IMR-90 (cell line): ENCODE measurements at regions not wholly inside any gene's neighbourhood (a gene's known extent, or its start where the extent isn't known, plus 50 kb on each side); places are given as distances from the start of the nearest gene placed in this dataset.

Source experiments
- ATAC-seq: fragments of 200-7000 bp; cut with Tn5 transposase; 2 replicates; pipeline ENCODE4 v1.9.1; 2020; ENCODE audit warnings: low read depth, mild to moderate bottlenecking, moderate library complexity
- BruUV-seq: library from RNA; stranded (reverse); fragments of 400-500 nt; replicated peaks from 2 replicates; lab custom pipeline; 2021; lab: Mats Ljungman, UMichigan
- CTCF ChIA-PET: fragments of 300-600 bp; formaldehyde crosslinking; extraction: SDS; loops from one replicate; lab custom pipeline; 2021; ENCODE audit warnings: antibody characterized with exemption; lab: Yijun Ruan, JAX
- POLR2A ChIA-PET: fragments of 300-600 bp; sonication (Branson Sonifier 250); formaldehyde crosslinking; loops from one replicate; lab custom pipeline; 2022; ENCODE audit warnings: antibody characterized with exemption; ENCODE audit not compliant: unreplicated experiment; lab: Charles Lee
- DNase-seq: peaks from one replicate; pipeline ENCODE4 v3.0.0; 2013
- H2AFZ ChIP-seq: replicated peaks from 2 replicates; pipeline ENCODE3; 2013; ENCODE audit warnings: low read length, mild to moderate bottlenecking; ENCODE audit not compliant: poor library complexity
- H2AK5ac ChIP-seq: 2 replicates; pipeline ENCODE4 v1.6.1; 2013; ENCODE audit warnings: low read depth, low read length, inconsistent platforms
- H2AK9ac ChIP-seq: replicated peaks from 2 replicates; pipeline ENCODE3; 2013; ENCODE audit warnings: mild to moderate bottlenecking, low read depth, low read length, moderate library complexity; ENCODE audit not compliant: poor library complexity
- H2BK120ac ChIP-seq: 2 replicates; pipeline ENCODE4 v1.6.1; 2013; ENCODE audit warnings: low read depth, low read length, inconsistent platforms
- H2BK15ac ChIP-seq: 3 replicates; pipeline ENCODE4 v1.6.1; 2013; ENCODE audit warnings: low read depth, low read length, inconsistent platforms
- H2BK20ac ChIP-seq: 2 replicates; pipeline ENCODE4 v1.6.1; 2013; ENCODE audit warnings: low read depth, mild to moderate bottlenecking, inconsistent platforms, low read length, moderate library complexity
- H2BK5ac ChIP-seq: 2 replicates; pipeline ENCODE4 v1.6.1; 2013; ENCODE audit warnings: mild to moderate bottlenecking, low read depth, low read length, inconsistent platforms; ENCODE audit not compliant: poor library complexity, severe bottlenecking
- H3K14ac ChIP-seq: replicated peaks from 2 replicates; pipeline ENCODE4 v1.6.1; 2013; ENCODE audit warnings: low read depth, low read length, inconsistent platforms
- H3K18ac ChIP-seq: 2 replicates; pipeline ENCODE4 v1.6.1; 2013; ENCODE audit warnings: low read depth, low read length, control low read depth
- H3K23ac ChIP-seq: 2 replicates; pipeline ENCODE4 v1.6.1; 2013; ENCODE audit warnings: low read depth, low read length, inconsistent platforms
- H3K27ac ChIP-seq: 2 replicates; pipeline ENCODE4 v1.5.1; 2013; ENCODE audit warnings: mild to moderate bottlenecking, control low read depth, low read length; ENCODE audit not compliant: insufficient read depth
- H3K27me3 ChIP-seq: 2 replicates; pipeline ENCODE4 v1.6.1; 2013; ENCODE audit warnings: low read length; ENCODE audit not compliant: control insufficient read depth, insufficient read depth
- H3K36me3 ChIP-seq: 2 replicates; pipeline ENCODE4 v1.6.1; 2013; ENCODE audit warnings: low read length, mixed read lengths; ENCODE audit not compliant: control insufficient read depth, insufficient read depth
- H3K4ac ChIP-seq: 2 replicates; pipeline ENCODE4 v1.6.1; 2013; ENCODE audit warnings: low read depth, low read length, inconsistent platforms
- H3K4me1 ChIP-seq: 2 replicates; pipeline ENCODE4 v1.6.1; 2013; ENCODE audit warnings: low read length, mixed read lengths; ENCODE audit not compliant: control insufficient read depth, insufficient read depth
- H3K4me2 ChIP-seq: 2 replicates; pipeline ENCODE4 v1.6.1; 2013; ENCODE audit warnings: low read depth, mild to moderate bottlenecking, control low read depth, low read length, moderate library complexity
- H3K4me3 ChIP-seq: 2 replicates; pipeline ENCODE4 v1.5.1; 2013; ENCODE audit warnings: low read depth, mild to moderate bottlenecking, control low read depth, low read length, moderate library complexity; ENCODE audit not compliant: insufficient read depth
- H3K56ac ChIP-seq: 2 replicates; pipeline ENCODE4 v1.6.1; 2013; ENCODE audit warnings: low read length, inconsistent platforms; ENCODE audit not compliant: insufficient read depth; ENCODE audit errors: extremely low read depth
- H3K79me1 ChIP-seq, 2 experiments: 2 replicates each; pipeline ENCODE4 v1.6.1; 2013; ENCODE audit warnings: low read length in 2 of 2, inconsistent platforms in 1 of 2, low read depth in 1 of 2
- H3K9ac ChIP-seq: 2 replicates; pipeline ENCODE4 v1.6.1; 2013; ENCODE audit warnings: low read depth, low read length, control low read depth
- H3K9me1 ChIP-seq: 2 replicates; pipeline ENCODE4 v1.6.1; 2013; ENCODE audit warnings: low read length, inconsistent platforms; ENCODE audit not compliant: insufficient read depth
- H3K9me3 ChIP-seq: 2 replicates; pipeline ENCODE4 v1.6.1; 2013; ENCODE audit warnings: low read length; ENCODE audit not compliant: control insufficient read depth, insufficient read depth
- H4K20me1 ChIP-seq: 2 replicates; pipeline ENCODE4 v1.6.1; 2013; ENCODE audit warnings: low read length, inconsistent platforms; ENCODE audit not compliant: insufficient read depth
- H4K5ac ChIP-seq: 2 replicates; pipeline ENCODE4 v1.6.1; 2013; ENCODE audit warnings: mild to moderate bottlenecking, low read depth, low read length, control low read depth
- H4K8ac ChIP-seq, 2 experiments: 2 replicates each; pipeline ENCODE4 v1.6.1; 2013; ENCODE audit warnings: low read depth in 2 of 2, low read length in 2 of 2, control low read depth in 1 of 2, inconsistent platforms in 1 of 2
- H4K91ac ChIP-seq: 2 replicates; pipeline ENCODE4 v1.6.1; 2013; ENCODE audit warnings: low read depth, low read length, inconsistent platforms; ENCODE audit not compliant: insufficient read depth
- BHLHE40 ChIP-seq: fragments of 150-350 bp; IDR thresholded peaks from 2 replicates; pipeline ENCODE4 v1.6.1; 2016; ENCODE audit warnings: mild to moderate bottlenecking, low read depth, low read length
- CHD1 ChIP-seq: IDR thresholded peaks from 2 replicates; pipeline ENCODE4 v1.6.1; 2012; ENCODE audit warnings: low read depth, low read length, improper control_type of control experiment
- ELK1 ChIP-seq: fragments of 150-350 bp; IDR thresholded peaks from 2 replicates; pipeline ENCODE4 v1.6.1; 2016; ENCODE audit warnings: low read depth, mild to moderate bottlenecking, low read length, moderate library complexity, borderline replicate concordance
- MAFK ChIP-seq: IDR thresholded peaks from 2 replicates; pipeline ENCODE4 v1.6.1; 2012; ENCODE audit warnings: low read depth, low read length, improper control_type of control experiment
- MXI1 ChIP-seq: IDR thresholded peaks from 2 replicates; pipeline ENCODE4 v1.6.1; 2012; ENCODE audit warnings: low read depth, mild to moderate bottlenecking, low read length, moderate library complexity, borderline replicate concordance
- NFE2L2 ChIP-seq: fragments of 150-350 bp; IDR thresholded peaks from 2 replicates; pipeline ENCODE4 v1.6.1; 2016; ENCODE audit warnings: low read depth, mild to moderate bottlenecking, low read length
- POLR2A ChIP-seq: IDR thresholded peaks from 2 replicates; pipeline ENCODE4 v1.6.1; 2012; ENCODE audit warnings: mild to moderate bottlenecking, low read depth, low read length
- RAD21 ChIP-seq: IDR thresholded peaks from 2 replicates; pipeline ENCODE4 v1.6.1; 2012; ENCODE audit warnings: low read length, improper control_type of control experiment
- RCOR1 ChIP-seq: IDR thresholded peaks from 2 replicates; pipeline ENCODE4 v1.6.1; 2012; ENCODE audit warnings: mild to moderate bottlenecking, low read length, improper control_type of control experiment; ENCODE audit not compliant: insufficient replicate concordance
- RFX5 ChIP-seq: IDR thresholded peaks from 2 replicates; pipeline ENCODE4 v1.8.0; 2012; ENCODE audit warnings: low read depth, mild to moderate bottlenecking, low read length, moderate library complexity
- SMC3 ChIP-seq: fragments of 150-350 bp; IDR thresholded peaks from 2 replicates; pipeline ENCODE4 v1.6.1; 2016; ENCODE audit warnings: low read depth, mild to moderate bottlenecking, antibody characterized with exemption, low read length, moderate library complexity
- USF2 ChIP-seq: fragments of 150-350 bp; IDR thresholded peaks from 2 replicates; pipeline ENCODE4 v1.6.1; 2017; ENCODE audit warnings: mild to moderate bottlenecking, antibody characterized with exemption, low read length, low read depth
- WGBS, 2 experiments: methylation state at CpG; one replicate each; pipeline versions ENCODE4 v1.1.5 to v1.1.7; 2013; ENCODE audit warnings: missing lambda C conversion rate in 2 of 2; ENCODE audit not compliant: insufficient read length in 1 of 2; ENCODE audit errors: extremely low coverage in 2 of 2; 5-methylcytosine and 5-hydroxymethylcytosine counted together
- dilution Hi-C: fragments of 300-500 bp; cut with HindIII; formaldehyde crosslinking; loops from one replicate; pipeline ENCODE4 v1.14.3; 2018; ENCODE audit warnings: low sequenced_read_pairs; ENCODE audit not compliant: unreplicated experiment
- in situ Hi-C: fragments of 300-500 bp; cut with MboI; formaldehyde crosslinking; loops from 3 replicates; pipeline ENCODE4 v1.14.3; 2019; ENCODE audit warnings: low sequenced_read_pairs, inconsistent platforms, mixed read lengths
- intact Hi-C: fragments of 100-400 bp; cut with micrococcal nuclease; formaldehyde crosslinking; loops from 2 replicates; pipeline ENCODE4 v1.10.0; 2022

- Histone ChIP-seq H3K36me3 (no peaks in the 10 kb centered on the region), H2AK9ac (no peak overlapping the region), H4K5ac (no peak overlapping the region), H3K9me3 (no peaks in the 10 kb centered on the region), H3K4me2 (no peak overlapping the region), H2BK15ac (no peak overlapping the region), H3K27me3 (no peaks in the 10 kb centered on the region), H2BK5ac (no peak overlapping the region), H4K20me1 (no peaks in the 10 kb centered on the region), H3K79me1 (no peaks in the 10 kb centered on the region), H2AK5ac (no peak overlapping the region), H2BK120ac (no peak overlapping the region), H3K4me1 (no peaks in the 10 kb centered on the region), H4K91ac (no peak overlapping the region), H3K27ac (no peak overlapping the region), H3K18ac (no peak overlapping the region), H2AFZ (no peak overlapping the region), H3K23ac (no peak overlapping the region), H3K9ac (no peak overlapping the region), H3K4me3 (no peak overlapping the region), H3K4ac (no peak overlapping the region), H3K9me1 (no peaks in the 10 kb centered on the region), H2BK20ac (no peak overlapping the region), H3K14ac (no peak overlapping the region), H4K8ac (no peak overlapping the region), H3K56ac (no peak overlapping the region)
- ChIA-PET POLR2A (no interaction called here), CTCF (no interaction called here)
- no peak for TF ChIP-seq MAFK
- no peak for TF ChIP-seq USF2
- no peak for TF ChIP-seq RCOR1
- no peak for TF ChIP-seq POLR2A
- TF ChIP-seq RAD21: no peak
- TF ChIP-seq RFX5: no peak
- no peak for TF ChIP-seq CHD1
- no peak for TF ChIP-seq NFE2L2
- TF ChIP-seq SMC3: no peak
- TF ChIP-seq MXI1: no peak
- no peak for TF ChIP-seq BHLHE40
- TF ChIP-seq ELK1: no peak
- intact Hi-C loops: no loop called here
- dilution Hi-C loops: no loop called here
- no peak for DNase-seq
- no CpG with 5 or more reads among the region's 2 CpGs for WGBS, 2 experiments
- in situ Hi-C loops: no loop called here
- no peak for ATAC-seq
- no TSS peak for BruUV-seq
These were observed 160.8 kb downstream of the SATB1 start for GRCh38 chr3:18264361-18264760.
